ENCODE measurements at regions not wholly inside any gene's neighbourhood (a gene's known extent, or its start where the extent isn't known, plus 50 kb on each side); places are given as distances from the start of the nearest gene placed in this dataset.

DNA sequence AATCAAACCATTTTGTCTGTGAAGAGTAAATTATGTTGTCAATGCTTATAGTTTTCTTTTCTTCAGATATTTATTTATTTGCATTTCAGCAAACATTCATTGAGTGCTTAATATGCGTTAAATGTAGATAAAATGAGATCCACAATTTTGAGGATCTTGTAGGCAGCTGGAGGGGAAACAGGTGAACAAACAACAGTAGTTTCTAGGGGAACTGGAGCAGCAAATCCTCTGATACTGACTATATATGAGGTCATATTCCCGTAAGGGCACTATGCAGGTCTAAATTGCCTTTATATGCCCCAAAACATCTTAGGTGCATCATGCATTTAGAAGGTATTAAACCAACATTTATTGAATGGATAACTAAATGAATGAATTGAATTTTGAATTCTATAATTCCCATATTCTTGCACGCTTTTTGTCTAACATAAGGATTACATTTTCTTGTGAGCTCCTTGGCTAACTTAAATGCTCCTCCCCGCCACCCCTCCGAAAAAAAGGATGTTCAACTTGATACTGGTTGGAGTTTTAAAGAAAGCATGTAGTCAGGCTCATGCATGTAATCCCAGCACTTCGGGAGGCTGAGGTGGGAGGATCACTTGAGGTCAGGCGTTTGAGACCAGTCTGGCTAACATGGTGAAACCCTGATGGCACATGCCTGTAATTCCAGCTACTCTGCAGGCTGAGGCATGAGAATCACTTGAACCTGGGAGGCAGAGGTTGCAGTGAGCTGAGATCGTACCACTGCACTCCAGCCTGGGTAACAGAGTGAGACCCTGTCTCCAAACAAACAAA lies 299.8 kb downstream of the TMEM38B start:
- H3K79me2 ChIP-seq (ENCODE audit: insufficient read depth, low read length), result no peaks in the 10 kb centered on the region

More for the DNA sequence above, 299.8 kb downstream of the TMEM38B start:
- WGBS (ENCODE audit: extremely low coverage, insufficient read length, low lambda C conversion rate), result no CpG with 5 or more reads among the region's 8 CpGs
- H3K27me3 Mint-ChIP-seq (ENCODE audit: low read depth), result no peaks in the 10 kb centered on the region
- H3K9me3 Mint-ChIP-seq, result no peaks in the 10 kb centered on the region
- H3K27ac Mint-ChIP-seq, result no peak overlapping the region; a peak in 1 of 7 replicates
- Histone ChIP-seq H2AK5ac (ENCODE audit: insufficient read length, low read length) (no peak overlapping the region), H2BK15ac (ENCODE audit: low read depth, low read length) (no peak overlapping the region), H3K27me3 (ENCODE audit: insufficient read depth, low read length) (no peaks in the 10 kb centered on the region), H3K23ac (ENCODE audit: insufficient read length, low read depth, low read length) (no peak overlapping the region), H3K27ac (ENCODE audit: insufficient read length, low read depth, low read length) (no peak overlapping the region), H4K8ac (replicated peaks; ENCODE audit: insufficient read length, low read depth, low read length) (no peak overlapping the region), H3K4me1 (ENCODE audit: insufficient read depth, low read length) (peaks cover 2% of the 10 kb centered on the region), H2BK12ac (ENCODE audit: insufficient read length, low read depth, low read length) (no peak overlapping the region), H4K91ac (ENCODE audit: insufficient read length, low read depth, low read length) (no peak overlapping the region), H2BK120ac (ENCODE audit: low read depth, low read length, poor library complexity, severe bottlenecking) (no peak overlapping the region), H3K79me1 (ENCODE audit: insufficient read depth, low read depth, low read length, poor library complexity, severe bottlenecking) (no peaks in the 10 kb centered on the region), H3K23me2 (ENCODE audit: insufficient read length, low read depth, low read length, poor library complexity, severe bottlenecking) (no peaks in the 10 kb centered on the region), H3K56ac (ENCODE audit: insufficient read length, low read depth, low read length) (no peak overlapping the region), H4K20me1 (ENCODE audit: control insufficient read depth, insufficient read depth, insufficient read length) (no peaks in the 10 kb centered on the region), H2BK5ac (ENCODE audit: insufficient read length, low read length) (no peak overlapping the region), H3K4me2 (ENCODE audit: insufficient read depth, insufficient read length, low read length) (no peak overlapping the region), H3K9me3 (ENCODE audit: control insufficient read depth, low read depth, low read length) (no peaks in the 10 kb centered on the region), H3T11ph (ENCODE audit: low read length) (no peak overlapping the region), H3K14ac (ENCODE audit: insufficient read depth, low read length) (no peak overlapping the region), H2BK20ac (ENCODE audit: low read depth, low read length, poor library complexity, severe bottlenecking) (no peak overlapping the region), H3K9ac (ENCODE audit: extremely low read depth, insufficient read length, low read length) (no peak overlapping the region), H4K5ac (ENCODE audit: insufficient read length, low read depth, low read length) (no peak overlapping the region), H3K18ac (ENCODE audit: insufficient read length, low read depth, low read length) (no peak overlapping the region), H3K4ac (ENCODE audit: low read depth, low read length) (no peak overlapping the region), H2AFZ (ENCODE audit: low read length) (no peak overlapping the region)
- TF ChIP-seq, protein P1, sequence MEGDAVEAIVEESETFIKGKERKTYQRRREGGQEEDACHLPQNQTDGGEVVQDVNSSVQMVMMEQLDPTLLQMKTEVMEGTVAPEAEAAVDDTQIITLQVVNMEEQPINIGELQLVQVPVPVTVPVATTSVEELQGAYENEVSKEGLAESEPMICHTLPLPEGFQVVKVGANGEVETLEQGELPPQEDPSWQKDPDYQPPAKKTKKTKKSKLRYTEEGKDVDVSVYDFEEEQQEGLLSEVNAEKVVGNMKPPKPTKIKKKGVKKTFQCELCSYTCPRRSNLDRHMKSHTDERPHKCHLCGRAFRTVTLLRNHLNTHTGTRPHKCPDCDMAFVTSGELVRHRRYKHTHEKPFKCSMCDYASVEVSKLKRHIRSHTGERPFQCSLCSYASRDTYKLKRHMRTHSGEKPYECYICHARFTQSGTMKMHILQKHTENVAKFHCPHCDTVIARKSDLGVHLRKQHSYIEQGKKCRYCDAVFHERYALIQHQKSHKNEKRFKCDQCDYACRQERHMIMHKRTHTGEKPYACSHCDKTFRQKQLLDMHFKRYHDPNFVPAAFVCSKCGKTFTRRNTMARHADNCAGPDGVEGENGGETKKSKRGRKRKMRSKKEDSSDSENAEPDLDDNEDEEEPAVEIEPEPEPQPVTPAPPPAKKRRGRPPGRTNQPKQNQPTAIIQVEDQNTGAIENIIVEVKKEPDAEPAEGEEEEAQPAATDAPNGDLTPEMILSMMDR (conservative IDR thresholded peaks at IDR 0.05), result no peak
- H3K4me3 Mint-ChIP-seq, result no peak overlapping the region
- no peaks in the 10 kb centered on the region for H3K36me3 Mint-ChIP-seq (ENCODE audit: insufficient read depth in 1 of 3, low read depth in 3 of 3)
- peaks cover 35 to 36% of the 10 kb centered on the region in 2 experiments for H3K4me1 Mint-ChIP-seq
- DNase-seq, result no peak

Measured in H9 (cell line).